HG03175 (cell line): ENCODE measurements at regions not wholly inside any gene's neighbourhood (a gene's known extent, or its start where the extent isn't known, plus 50 kb on each side); places are given as distances from the start of the nearest gene placed in this dataset.
"Not testable (repeated sequence)": the region's sequence is repeated elsewhere in the genome, so short reads cannot be mapped to it uniquely, and the experiment has no call there.

Source experiments
- ATAC-seq: cut with Tn5 transposase; IDR thresholded peaks from one replicate; pipeline ENCODE4 v1.9.1; 2021; ENCODE audit warnings: mild to moderate bottlenecking, moderate library complexity; ENCODE audit not compliant: unreplicated experiment

DNA sequence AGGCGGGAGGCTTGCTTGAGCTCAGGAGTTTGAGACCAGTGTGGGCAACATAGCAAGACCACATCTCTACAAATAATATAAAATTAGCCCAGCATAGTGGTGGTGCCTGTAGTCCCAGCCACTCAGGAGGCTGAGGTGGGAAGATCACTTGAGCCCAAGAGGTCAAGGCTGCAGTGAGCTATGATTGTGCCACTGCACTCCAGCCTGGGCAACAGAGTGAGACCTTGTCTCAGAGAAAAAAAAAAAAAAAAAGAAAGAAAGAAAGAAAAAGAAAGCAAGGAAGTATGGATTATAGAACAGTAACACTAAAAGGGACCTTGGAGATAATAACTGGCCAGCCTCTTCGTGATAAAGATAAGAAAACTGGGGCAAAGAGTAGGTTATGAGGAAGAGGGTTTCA, 130.4 kb downstream of the PLCE1 start:
- ATAC-seq, result not testable (repeated sequence)

DNA sequence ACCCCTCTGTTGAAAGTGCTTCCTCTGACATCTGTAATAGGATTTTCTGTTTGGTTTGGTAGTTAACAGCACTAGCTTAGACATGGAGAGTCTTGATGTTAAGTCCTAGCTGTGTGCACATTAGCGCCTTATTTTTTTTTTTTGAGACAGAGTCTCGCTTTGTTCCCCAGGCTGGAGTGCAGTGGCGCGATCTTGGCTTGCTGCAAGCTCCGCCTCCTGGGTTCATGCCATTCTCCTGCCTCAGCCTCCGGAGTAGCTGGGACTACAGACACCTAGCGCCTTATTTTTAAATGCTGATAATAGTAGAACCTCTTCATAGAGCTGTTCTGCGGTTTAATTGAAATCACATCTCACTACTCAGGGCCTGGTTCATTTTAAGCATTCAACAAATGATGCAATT, 131.5 kb downstream of the PLCE1 start:
- ATAC-seq, result not testable (repeated sequence)

DNA sequence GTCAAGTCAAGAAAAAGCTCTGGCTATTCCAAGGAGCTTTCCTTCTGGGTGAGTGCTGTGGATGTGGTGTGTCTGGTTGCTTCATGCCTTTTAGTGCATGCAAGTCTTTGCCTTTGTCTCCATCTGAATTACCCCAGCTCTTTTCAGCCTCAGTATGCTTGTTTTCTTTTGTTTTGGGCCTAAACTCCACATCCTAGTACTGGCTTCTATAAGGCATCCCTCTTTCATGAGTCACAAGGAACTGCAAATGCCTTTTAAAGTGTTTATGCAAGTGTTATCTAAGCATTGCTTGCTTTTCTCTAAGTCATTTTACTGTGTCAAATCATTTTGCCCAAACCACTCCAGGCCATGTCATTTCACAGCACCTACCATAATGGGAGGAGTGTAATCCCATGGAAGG, 132.1 kb downstream of the PLCE1 start:
- ATAC-seq, result no peak

DNA sequence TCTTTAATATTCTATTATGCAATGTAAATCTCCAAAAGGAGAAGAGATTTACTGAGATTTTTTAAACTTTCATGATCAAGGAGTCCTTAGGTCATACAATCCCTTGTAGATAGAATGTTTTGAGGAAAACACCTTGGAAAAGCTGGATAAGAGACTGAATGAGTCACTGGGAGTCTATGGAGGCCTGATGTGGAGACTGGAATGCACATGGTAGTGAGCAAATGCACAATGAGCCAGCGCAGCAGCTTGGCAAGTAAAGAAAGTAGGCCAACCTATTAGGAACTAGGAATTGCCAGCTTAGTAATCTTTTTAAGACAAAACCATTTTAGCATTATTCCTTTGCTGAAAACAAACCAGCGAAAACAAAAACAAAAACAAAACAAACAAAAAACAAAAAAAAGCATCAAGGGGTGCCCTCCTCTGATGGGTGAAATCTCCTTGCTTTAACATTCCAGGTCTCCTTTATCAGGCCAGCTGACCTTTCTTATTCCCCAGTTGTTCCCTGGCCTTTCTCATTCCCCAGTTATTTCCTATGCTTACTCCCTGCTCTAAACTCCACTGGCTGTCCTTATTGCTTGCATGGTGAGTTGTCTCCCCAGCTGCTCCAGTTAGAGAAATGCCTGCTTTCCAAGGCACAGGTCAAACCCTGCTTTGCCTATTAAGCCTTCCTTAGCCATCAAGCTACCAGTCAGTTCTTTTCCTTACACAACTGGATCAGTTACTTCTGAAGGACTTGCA, 135.8 kb downstream of the PLCE1 start:
- ATAC-seq, result no peak

DNA sequence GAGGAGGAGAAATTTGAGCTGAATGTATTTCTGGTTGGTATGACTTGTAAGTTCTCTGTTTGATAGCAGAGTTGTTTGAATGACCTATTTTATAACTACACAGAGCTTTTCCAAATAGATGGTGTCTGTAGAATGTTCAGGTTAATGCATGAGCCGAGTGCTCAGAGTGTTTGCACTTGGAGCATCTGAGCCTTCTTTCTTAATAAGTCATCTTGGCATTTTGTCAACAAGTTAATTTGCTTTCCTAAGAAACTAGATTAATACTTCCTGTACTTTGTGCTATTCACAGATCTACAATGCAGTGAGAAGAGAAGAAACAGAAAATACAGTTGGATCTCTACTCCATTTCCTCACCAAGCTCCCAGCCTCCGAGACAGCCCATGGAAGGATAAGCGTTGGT, 138.2 kb downstream of the PLCE1 start:
- ATAC-seq, result no peak

DNA sequence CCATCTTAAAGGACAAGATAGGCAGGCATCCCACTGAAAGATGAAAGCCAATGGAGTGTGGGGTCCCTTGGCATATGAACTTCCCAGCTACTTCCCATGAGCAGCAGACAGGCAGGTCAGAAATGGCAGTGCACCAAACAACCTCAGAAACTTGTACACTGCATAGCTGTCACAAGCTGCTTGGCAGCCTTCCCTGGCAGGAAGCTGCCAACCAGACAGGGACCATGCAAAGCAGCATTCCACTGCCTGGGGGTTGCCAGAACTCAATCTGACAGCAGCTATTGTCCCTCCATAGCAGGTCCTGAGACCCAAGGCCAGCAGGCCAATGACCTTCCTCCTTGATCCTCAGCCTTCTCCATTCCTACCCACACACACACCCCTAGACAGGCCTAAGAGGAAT, 139.5 kb downstream of the PLCE1 start:
- ATAC-seq, result no peak

DNA sequence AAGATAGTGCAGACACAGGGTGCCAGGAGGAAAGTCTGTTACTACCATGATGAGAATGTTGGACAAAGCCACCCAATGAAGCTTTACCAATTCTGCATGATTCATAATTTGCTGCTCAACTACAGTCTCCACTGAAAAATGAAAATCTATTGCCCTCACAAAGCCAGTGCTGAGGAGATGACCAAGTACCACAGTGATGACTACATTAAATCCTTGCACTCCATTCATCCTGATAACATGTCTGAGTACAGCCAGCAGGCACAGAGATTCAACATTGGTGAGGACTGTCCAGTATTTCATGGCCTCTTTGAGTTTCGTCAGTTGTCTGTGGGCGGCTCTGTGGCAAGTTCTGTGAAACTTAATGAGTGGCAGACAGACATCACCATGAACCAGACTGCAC, 144.0 kb downstream of the PLCE1 start:
- ATAC-seq, result no peak

DNA sequence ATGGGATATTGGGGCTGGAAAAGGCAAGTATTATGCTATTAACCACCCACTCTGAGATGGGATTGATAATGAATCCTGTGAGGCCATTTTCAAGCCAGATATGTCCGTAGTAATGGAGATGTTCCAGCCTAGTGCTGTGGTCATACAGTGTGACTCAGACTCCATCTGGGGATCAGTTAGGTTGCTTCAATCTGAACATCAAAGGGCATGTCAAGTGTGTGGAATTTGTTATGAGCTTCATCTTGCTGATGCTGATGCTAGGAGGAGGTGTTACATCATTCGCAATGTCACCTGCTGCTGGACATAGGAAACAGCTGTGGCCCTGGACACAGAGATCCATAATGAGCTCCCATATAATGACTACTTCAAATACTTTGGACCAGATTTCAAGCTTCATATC, 144.7 kb downstream of the PLCE1 start:
- ATAC-seq, result no peak

DNA sequence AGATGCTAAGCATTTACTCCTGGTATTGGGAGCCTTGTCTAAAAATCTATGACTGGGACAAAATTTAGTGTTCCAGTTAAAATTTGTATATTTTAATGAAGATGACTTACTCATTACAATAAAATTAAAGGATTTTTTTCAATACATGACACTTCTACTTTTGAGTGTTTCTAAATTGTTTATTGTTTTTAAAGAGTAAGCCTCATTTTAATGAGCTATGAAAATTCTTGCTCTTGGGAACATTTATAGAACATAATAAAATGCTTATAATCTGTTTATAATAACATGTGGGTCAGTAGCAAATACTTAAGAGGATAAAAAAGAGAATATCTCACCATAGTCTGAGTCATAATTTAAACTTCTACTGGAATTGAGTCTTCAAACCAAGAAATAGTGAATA, 149.5 kb downstream of the PLCE1 start:
- ATAC-seq, result no peak

DNA sequence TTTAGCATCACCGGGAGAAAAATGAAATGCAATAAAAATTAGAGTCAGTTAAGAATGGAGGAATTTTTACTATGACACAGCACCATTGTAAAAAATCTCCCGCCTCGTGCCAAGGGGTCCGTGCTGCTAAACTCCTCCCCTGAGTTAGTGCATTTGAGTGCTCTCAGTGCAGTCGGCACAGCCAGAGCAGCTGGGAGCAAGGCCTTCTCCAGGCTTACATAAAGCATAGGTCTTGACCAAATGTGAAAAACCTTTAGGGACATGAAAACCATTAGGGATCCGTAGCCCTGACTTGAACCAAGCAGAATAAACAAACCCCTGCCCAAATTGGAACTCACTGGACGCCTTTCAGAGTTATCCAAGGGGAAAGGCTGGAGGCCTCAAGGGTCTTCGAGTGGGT, 152.6 kb downstream of the PLCE1 start:
- ATAC-seq, result no peak

DNA sequence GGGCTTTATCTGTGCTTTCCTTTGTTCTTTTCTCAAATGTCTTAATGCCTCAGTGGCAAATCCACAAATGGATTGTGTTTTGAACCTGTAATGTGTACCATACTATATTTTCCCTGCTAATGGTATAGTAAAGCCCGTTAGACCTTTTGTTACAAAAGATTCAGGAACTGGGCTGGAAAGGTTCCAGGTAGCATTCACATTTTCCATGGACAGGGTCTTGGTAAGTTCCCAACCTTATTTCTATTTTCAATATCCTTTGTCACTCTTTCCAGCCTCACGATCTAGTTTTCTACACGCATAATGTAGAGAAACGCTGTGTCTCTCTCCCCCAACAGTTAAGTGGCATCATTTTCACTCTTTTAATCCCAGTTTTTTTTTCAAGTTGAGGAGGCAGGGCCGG, 153.0 kb downstream of the PLCE1 start:
- no peak for ATAC-seq

DNA sequence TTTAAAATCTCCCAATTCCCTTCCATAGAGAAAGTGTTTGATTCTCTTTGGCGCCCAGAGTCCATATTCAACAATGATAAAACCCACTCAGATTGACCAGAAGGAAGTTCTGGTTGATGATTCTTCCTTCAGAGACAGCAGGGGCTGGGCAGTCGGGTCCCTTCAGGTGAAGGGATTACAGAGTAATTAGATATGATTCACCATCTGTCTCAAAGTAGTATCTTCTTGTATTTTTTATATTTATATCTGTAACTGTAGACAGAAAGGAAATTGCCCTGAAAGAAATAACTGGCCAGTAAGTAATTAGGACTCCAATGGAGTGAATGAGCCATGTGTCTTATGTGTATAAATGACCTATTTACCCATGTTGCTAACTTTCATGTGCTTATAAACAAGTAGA, 156.0 kb downstream of the PLCE1 start:
- no peak for ATAC-seq

DNA sequence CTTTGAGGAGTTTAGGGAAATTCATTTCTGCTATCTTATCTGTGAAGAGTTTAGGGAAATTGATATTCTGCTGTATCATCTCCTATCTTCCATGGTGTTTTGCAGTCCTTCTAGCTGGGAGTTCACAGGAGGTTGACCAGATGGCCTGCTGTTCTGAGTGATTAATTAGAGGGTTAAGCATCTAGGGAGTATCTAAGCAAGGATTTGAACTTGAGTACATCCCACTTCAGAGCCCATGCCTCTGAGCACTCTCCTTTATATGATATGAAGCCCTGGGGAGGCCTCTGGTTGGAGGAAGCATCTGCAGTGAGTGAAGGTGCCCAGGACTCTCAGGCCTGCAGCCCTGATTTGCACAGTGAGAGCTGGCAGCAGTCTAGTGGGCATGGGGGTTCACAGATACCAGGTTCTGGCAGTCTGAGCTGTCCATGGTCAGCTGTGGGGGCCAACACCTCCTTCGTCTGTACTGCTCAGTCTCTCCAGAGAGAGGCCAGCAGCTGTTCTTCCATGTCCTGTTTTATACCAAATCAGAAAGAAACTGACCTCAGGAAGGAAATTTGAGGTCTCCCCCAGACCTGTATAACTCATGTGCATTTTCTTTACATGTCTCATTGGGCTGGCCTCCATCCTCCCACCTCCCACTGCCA, 156.9 kb downstream of the PLCE1 start:
- no peak for ATAC-seq

DNA sequence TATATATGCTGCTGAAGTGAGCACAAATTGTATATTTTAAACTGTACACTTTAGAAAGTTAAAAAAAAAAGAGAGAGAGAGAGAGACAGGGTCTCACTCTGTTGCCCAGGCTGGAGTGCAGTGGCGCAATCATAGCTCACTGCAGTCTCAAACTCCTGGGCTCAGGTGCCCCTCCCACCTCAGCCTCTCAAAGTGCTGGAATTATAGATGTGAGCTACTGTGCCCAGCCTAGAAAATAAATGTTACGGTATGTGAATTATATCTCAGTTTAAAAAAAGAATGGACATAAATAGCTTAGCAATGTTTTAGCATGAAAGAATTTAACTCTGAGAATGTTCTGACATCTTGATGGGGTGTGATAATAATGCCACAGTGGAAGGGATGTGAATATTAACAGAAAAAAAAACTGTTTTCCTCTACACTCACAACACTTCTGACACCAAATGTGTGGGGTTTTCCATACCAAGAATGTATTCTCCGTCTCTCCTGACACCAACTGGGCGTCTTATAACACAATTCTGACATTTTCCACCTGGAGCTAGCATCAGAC, 162.1 kb downstream of the PLCE1 start:
- no peak for ATAC-seq

DNA sequence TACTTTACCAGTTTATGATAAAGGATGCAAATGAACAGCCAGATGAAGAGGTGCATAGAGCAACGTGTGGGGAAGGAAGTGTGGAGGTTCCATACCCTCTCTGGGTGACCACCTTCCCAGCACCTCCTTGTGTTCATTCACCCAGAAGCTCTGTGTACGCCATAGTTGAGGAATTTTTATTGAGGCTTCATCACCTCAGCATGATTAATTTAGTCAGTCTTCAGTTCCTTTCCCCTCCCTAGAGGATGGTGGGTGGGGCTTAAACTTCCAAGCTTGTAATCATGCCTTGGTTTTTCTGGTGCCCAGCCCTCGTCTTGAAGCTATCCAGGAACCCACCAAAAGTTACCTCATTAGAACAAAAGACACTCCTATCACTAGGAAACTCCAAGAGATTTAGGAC, 162.7 kb downstream of the PLCE1 start:
- no peak for ATAC-seq

DNA sequence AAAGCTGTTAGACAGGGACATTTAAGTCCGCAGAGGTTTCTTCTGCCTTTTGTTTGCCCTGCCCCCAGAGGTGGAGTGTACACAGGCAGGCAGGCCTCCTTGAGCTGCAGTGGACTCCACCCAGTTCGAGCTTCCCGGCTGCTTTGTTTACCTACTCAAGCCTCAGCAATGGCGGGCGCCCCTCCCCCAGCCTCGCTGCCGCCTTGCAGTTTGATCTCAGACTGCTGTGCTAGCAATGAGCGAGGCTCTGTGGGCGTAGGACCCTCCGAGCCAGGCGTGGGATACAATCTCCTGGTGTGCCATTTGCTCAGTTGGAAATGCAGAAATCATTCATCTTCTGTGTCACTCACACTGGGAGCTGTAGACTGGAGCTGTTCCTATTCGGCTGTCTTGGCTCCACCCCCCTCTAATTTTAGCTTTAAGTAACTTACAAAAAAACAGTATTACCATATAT, 171.5 kb downstream of the PLCE1 start:
- ATAC-seq, result not testable (repeated sequence)

DNA sequence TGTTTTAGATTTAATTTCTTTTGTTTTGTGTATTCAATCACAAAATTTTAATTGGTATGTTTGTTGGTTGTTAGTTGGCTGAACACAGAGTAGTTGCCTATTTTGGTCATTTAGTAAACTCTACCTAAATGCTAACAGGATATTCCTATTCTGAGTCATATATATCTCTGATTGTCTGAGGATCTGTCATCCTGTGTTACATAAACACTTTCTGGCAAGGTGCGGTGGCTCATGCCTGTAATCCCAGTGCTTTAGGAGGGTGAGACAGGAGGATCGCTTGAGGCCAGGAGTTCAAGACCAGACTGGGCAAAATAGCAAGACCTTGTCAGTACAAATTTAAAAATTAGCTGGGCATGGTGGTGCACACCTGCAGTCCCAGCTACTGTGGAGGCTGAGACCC, 178.6 kb downstream of the PLCE1 start:
- no peak for ATAC-seq

DNA sequence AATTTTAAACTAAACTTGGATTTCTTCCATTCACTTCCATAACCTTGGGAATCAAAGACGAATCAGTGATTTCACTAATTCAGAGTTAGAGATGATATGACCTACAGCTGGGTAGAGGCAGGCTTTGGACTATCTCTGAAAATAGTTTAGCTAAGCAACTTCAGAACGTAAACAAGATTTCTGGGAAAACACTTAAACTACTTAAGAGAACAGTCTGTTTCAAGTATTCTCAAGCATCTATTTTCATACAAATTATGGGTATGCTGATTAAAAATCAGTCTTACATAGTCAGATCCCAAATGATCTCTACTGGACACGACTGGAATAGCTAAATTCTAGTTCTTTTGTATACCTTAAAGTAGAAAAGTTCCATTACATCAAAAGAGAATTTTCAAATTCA, 179.9 kb downstream of the PLCE1 start:
- ATAC-seq, result no peak

DNA sequence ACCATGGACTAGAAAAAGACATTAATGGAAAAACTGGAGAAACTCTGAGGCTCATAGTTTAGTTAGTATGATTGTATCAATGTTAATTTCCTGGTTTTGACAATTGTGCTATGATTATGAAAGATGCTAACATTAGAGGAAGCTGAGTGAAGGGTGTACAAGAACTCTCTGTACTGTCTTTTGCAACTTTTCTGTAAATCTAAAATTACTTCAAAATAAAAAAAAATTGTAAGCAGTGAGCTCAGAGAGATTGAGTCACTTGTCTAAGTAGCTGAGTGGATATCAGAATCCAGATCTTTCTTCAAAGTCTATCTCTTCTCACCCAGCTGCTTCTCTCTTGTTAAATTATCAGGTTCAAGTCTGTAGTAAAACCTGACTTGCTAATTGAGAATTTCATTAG, 181.1 kb downstream of the PLCE1 start:
- no peak for ATAC-seq

DNA sequence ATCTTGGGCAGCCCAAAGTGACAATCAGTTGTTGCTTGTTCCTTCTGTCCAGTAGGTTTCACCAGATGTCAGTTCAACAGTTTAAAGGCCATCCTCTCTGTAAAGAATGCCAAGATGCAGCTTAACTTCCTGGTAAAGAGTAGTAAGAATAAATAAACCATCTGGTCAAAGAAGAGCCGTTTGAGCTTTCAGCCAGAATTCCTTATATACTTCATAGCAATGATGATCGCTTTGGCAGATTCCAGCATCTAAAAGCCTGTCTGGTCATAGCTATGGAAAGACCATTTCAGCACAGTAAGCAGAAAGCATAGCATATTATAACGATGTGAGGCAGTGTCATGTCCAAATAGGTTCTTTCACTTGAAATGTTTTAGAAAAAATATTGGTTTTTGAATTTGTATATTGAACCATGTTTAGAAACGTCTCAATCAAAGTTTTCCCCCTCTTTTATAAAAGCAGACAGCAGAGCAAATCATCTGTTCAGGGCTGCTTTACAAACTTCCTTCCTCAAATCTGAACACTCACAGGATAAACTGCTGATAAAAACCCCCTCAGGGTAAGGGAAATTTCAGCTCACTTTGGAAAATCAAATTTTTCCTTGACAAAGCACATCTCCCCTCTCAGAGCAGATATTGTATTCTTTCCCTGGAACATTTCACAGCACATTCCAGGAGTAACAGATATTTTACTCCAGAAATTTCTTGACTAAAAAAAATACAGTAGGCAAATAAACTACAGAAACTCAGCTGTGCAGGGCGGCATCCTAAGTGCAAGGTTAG, 184.1 kb downstream of the NOC3L start:
- ATAC-seq, result no peak

DNA sequence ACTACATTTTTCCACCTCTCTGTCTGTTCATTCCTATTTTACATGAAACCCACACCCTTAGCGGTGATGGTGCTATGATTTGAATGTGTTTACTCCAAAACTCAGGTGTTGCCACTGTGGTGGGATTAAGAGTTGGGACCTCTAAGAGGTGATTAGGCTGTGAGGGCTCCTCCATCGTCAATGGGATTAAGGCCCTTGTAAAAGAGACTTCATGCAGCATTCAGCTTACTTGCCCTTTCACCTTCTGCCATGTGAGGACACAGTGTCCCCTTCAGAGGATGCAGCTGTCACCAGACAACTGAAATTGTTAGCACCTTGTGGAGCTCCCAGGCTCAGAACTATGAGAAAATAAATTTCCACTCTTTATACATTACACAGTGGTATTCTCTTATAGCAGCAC, 182.2 kb downstream of the NOC3L start:
- no peak for ATAC-seq
